ENCODE measurements at regions not wholly inside any gene's neighbourhood (a gene's known extent, or its start where the extent isn't known, plus 50 kb on each side); places are given as distances from the start of the nearest gene placed in this dataset.
A peak's percentile ranks its signal among the peaks of the same experiment; 100 is the strongest.

DNA sequence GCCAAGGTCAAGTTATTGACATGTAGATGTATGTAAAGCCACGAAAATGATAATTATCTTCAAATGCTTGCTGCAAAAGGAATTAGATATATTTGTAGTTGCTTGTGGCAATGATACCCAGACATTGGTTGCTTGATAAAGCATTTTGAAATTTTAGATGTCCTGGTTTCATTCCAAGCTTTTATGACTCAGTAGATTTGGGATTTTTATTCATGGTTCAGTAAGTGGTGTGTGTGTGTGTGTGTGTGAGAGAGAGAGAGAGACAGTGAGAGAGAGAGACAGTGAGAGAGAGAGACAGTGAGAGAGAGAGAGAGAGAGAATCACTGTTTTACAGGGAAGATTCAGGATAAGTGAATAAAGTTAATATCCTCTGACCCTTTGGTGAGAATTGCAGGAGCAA is 498.2 kb upstream of the C1orf87 start:
- no peak overlapping the region for H3K4me3 ChIP-seq (ENCODE audit: low read depth, low read length)
- FAIRE-seq (no peak), DNase-seq (ENCODE audit: low read depth) (peak; percentile 83)
- no peaks in the 10 kb centered on the region for H3K36me3 ChIP-seq (ENCODE audit: control insufficient read depth, insufficient read depth, low read length)
- TF ChIP-seq CTCF (IDR thresholded peaks at IDR 0.05; ENCODE audit: insufficient read depth, low read length, severe bottlenecking): no peak
- no peaks in the 10 kb centered on the region for H3K27me3 ChIP-seq (ENCODE audit: control insufficient read depth, insufficient read depth, low read length)

- TF ChIP-seq CTCF (IDR thresholded peaks at IDR 0.05; ENCODE audit: insufficient read depth, low read length, severe bottlenecking): no peak
- Histone ChIP-seq H3K27me3 (ENCODE audit: control insufficient read depth, insufficient read depth, low read length) (no peaks in the 10 kb centered on the region), H3K4me3 (ENCODE audit: low read depth, low read length) (no peak overlapping the region), H3K36me3 (ENCODE audit: control insufficient read depth, insufficient read depth, low read length) (no peaks in the 10 kb centered on the region)
- FAIRE-seq (peak; percentile 88), DNase-seq (ENCODE audit: low read depth) (peak; percentile 99)
Measured at GRCh38 chr1:60569189-60569588, 495.6 kb upstream of the C1orf87 start.

GRCh38 chr1:60567256-60567655 is 493.7 kb upstream of the C1orf87 start:
- TF ChIP-seq CTCF (IDR thresholded peaks at IDR 0.05; ENCODE audit: insufficient read depth, low read length, severe bottlenecking): no peak
- Histone ChIP-seq H3K36me3 (ENCODE audit: control insufficient read depth, insufficient read depth, low read length) (no peaks in the 10 kb centered on the region), H3K27me3 (ENCODE audit: control insufficient read depth, insufficient read depth, low read length) (no peaks in the 10 kb centered on the region), H3K4me3 (ENCODE audit: low read depth, low read length) (no peak overlapping the region)
- DNase-seq (ENCODE audit: low read depth) (no peak), FAIRE-seq (no peak)

DNA sequence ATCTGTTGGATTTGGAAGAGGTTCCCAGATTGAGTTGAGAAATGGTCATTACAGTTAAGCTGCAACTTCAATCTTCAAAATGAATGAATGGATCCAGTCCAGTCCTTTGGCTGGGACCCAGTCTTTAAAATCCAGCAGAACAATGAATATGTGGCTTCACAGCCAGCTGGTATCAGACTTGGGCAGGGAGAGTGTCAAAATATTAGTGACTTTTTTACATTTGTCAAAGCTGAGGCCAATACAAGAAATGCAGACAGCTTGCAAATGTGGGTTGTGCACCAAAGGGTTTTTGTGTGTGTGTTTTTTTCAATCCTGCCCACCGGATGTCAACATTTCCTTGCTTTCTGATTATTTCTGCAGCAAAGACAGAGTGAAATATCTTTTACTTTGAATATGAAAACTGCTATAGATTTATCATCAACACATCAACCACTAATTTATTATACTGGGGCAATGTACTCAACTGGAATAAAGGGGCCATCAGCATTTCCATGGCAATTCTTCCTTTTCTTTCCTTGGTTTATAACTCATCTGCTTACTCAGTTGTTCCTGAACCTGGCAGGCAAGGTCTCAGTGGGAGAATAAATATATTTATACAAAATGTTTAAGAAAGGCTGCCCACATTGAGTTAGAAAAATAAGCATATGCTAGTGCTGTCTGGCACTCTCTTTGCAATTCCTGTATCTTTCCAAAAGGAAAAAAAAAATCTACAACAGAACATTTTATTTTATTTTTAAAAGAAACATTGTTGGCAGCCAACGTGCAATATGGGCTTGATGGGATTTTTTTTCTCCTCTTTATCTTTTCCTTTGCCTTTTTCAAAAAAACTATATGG is 491.6 kb upstream of the C1orf87 start:
- Histone ChIP-seq H3K27me3 (ENCODE audit: control insufficient read depth, insufficient read depth, low read length) (no peaks in the 10 kb centered on the region), H3K36me3 (ENCODE audit: control insufficient read depth, insufficient read depth, low read length) (no peaks in the 10 kb centered on the region), H3K4me3 (ENCODE audit: low read depth, low read length) (no peak overlapping the region)
- DNase-seq (ENCODE audit: low read depth): no peak
- FAIRE-seq: no peak
- TF ChIP-seq CTCF (IDR thresholded peaks at IDR 0.05; ENCODE audit: insufficient read depth, low read length, severe bottlenecking): no peak

- DNase-seq (ENCODE audit: low read depth) (no peak), FAIRE-seq (no peak)
- no peaks in the 10 kb centered on the region for H3K27me3 ChIP-seq (ENCODE audit: control insufficient read depth, insufficient read depth, low read length)
- no peak for TF ChIP-seq CTCF (IDR thresholded peaks at IDR 0.05; ENCODE audit: insufficient read depth, low read length, severe bottlenecking)
- H3K4me3 ChIP-seq (ENCODE audit: low read depth, low read length): no peak overlapping the region
- H3K36me3 ChIP-seq (ENCODE audit: control insufficient read depth, insufficient read depth, low read length): no peaks in the 10 kb centered on the region
Measured at GRCh38 chr1:60563777-60564535, 490.4 kb upstream of the C1orf87 start.

Measured in bronchial epithelial cell (primary cell).